ELR (cell line): ENCODE measurements at regions not wholly inside any gene's neighbourhood (a gene's known extent, or its start where the extent isn't known, plus 50 kb on each side); places are given as distances from the start of the nearest gene placed in this dataset.
A peak's percentile ranks its signal among the peaks of the same experiment; 100 is the strongest.
"Not testable (repeated sequence)": the region's sequence is repeated elsewhere in the genome, so short reads cannot be mapped to it uniquely, and the experiment has no call there.

Experiments used
- DNase-seq: peaks from one replicate; pipeline ENCODE4 v3.0.0-alpha.2; 2015; ENCODE audit warnings: low read depth

DNA sequence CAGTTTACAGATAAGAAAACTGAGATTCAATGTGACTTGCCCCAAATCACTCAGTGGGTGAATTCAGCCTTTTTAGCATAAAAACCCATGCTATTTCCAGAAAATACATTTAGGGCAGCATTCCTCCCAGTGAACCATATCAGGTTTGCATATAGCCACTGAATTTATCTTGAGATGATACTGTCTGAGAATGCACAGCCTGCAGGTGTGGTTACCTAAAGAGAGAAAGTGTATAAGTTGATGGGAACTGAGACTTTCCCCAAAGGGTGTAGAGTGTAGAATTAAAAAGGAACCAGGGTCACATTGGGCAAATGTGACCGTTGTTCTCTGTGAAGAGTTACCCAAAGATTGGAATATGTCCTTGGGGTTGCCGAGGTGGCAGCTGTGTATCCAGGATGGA is 100.0 kb upstream of the PIK3R1 start:
- DNase-seq, result no peak

DNA sequence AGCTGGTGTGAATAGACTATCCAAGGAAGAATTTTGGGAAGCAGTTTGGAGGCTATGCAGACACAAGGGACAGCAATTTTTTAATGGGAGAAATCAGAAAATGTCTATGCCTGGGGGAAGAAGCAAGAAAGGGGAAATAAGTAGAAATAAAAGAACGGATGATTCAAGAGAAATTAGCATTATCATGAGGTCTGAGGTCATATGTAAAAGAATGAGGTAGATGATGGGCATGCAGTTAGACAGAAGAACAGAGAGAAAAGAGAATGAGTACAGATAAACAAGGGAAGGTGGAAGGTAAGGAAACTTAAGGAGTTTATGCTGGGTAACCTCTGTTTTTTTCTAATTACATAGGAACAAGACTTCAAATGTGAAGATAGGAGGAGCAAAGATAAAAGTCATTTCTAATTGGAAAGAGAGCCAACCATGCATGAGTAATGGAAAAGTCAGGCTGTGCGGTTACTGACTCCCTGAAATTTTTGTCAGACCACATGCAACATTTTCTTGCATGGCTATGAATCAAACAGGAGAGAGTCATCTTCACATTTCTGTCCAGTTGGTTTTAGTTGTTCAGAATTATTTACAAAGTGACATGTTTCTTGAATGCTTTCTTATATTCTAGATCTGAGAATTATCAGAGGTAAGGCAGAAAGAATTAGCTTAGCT is 101.0 kb upstream of the PIK3R1 start:
- DNase-seq, result peak; percentile 93

DNA sequence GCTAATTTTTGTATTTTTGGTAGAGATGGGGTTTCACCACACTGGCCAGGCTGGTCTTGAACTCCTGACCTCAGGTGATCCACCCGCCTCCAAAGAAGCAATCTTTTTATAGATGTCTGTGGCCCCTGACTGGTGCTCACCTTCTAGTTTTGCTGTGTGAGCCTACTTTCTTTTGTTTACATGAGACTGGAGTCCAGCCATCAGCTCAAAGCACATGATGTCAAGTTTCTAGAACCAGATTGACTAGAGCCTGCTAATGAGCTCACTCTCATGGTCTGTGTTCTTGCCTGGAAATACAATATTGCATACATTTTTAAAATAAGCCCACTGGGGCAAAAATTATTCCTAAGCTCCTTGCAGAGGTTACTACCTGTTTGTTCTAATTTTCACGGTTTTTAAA is 102.9 kb upstream of the PIK3R1 start:
- DNase-seq, result no peak

DNA sequence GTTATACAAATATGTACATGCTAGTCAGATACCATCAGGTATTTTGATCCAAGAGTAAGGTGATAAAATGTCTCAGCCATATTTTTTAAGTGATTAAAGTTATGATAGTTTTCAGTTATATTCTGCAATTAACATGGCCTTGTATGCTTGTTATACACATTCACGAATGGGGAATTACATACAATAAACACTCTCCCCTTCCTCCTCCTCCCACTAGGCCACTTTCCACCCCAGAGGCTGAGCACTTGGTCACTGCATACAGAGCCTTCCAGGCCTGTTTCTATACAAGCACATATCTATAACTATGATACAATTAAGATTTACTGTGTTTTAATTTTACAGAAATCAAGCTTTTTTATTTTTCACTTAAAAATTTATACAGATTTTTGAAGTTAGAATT is 104.7 kb upstream of the PIK3R1 start:
- no peak for DNase-seq

DNA sequence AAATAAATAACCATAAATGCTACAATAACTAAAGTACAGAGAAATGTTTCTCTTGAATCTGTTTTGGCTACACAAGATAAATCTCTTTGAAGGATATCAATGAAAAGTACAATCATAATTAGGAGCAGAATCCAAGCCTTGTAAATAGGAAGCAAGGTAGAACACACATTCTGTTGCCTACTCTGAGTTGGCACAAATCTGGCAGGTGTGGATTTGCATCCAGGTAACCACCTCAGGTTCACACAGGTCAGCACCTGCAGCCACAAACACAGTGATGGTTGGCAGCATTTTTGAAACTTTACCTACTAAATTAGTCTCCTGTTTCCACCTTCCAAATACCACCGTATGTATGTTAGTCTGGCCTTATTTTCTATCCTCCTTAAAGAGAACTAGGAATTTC is 105.3 kb upstream of the PIK3R1 start:
- no peak for DNase-seq

DNA sequence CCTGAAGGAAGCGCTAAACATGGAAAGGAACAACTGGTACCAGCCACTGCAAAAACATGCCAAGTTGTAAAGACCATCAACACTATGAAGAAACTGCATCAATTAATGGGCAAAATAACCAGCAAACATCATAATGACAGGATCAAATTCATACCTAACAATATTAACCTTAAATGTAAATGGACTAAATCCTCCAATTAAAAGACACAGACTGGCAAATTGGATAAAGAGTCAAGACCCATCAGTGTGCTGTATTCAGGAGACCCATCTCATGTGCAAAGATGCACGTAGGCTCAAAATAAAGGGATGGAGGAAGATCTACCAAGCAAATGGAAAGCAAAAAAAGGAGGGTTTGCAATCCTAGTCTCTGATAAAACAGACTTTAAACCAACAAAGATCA is 111.3 kb upstream of the PIK3R1 start:
- not testable (repeated sequence) for DNase-seq

DNA sequence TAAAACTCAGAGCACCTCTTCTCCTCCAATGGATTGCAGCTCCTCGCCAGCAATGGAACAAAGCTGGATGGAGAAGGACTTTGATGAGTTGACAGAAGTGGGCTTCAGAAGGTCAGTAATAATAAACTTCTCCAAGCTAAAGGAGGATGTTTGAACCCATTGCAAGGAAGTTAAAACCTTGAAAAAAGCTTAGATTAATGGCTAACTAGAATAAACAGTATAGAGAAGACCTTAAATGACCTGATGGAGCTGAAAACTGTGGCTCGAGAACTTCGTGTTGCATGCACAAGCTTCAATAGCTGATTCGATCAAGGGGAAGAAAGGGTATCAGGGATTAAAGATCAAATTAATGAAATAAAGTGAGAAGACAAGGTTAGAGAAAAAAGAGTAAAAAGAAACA is 112.3 kb upstream of the PIK3R1 start:
- DNase-seq, result not testable (repeated sequence)

DNA sequence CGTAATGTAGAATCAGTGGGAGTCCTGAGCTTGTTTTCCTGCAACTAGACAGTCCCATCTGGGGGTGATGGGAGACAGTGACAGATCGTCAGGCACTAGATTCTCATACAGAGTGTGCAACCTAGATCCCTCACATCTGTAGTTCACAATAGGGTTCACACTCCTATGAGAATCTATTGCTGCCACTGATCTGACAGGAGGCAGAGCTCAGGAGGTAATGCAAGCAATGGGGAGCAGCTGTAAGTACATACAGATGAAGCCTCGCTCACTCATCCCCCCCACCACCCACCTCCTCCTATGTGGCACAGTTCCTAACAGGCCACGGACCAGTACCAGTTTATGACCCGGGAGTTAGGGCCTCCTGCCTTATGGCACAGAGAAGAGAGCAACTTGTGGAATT is 116.2 kb upstream of the PIK3R1 start:
- DNase-seq, result no peak

DNA sequence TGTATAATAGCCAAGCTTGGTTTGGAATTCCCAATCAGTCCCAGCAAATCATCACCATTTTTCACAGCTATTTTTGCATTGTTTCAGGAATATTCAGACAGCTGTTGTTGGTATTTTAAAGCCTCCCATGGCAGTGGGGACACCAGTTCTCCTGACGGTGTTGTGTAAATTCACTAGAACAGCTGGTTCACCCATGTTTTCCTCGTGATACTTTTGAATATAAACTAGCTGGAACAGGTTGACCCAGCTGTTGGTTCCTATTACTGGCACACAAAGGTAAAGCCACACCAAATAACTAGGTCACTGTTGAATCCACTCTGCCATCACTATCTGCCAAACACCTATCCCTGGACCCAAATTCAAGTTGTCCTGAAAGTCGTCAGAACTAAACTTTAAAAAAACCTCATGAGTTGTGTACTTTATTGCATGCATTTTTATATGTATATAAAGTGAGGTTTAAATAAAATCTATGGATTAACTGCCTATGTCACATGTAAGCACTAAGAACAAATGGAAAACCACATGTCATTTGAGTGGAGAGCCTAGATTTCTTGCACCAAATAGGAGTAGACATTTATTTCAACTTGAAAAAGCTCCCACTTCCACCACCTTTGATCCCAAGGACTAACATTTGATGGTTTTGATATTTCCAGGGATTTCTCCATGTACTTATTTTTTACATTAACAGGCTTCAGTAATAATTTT is 121.9 kb upstream of the PIK3R1 start:
- DNase-seq, result no peak

DNA sequence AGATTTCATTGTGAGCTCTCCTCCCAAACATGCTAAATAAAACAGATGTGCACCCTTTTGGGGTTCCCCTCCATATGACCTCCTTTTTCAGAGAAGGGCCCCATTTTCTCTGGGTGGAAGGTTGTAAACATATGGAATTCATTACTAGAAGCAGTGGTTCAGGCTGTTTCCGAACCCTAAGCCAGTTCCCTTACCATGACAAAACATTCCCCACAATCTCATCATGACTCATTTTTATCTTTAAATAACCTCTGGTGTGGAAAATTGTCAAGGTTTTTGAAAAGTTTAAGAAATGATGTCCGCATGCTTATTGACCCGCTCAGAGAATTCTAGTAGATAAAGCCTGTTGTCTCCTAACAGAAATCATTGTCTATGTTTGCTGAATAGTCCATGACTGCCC is 127.3 kb upstream of the PIK3R1 start:
- peak; percentile 54 for DNase-seq

DNA sequence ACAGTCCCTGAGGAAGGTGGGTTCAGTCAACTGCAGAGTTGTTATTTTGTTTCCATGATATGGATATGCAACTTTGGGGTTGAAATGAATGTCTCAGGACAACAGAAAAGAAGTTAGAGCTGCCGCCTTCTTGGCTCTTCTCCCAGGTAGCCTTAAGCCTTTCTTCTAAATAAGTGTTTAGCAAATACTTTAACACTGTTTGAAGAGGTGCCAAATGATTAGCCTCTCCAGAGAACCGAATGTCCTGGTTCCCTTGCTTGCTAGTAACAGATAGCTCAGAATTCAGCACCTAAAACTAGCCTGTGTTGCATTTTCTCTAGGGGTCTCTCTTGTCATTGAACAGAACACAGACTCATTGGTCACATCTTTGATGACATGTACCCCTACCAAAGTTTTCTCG is 127.7 kb upstream of the PIK3R1 start:
- DNase-seq, result no peak

DNA sequence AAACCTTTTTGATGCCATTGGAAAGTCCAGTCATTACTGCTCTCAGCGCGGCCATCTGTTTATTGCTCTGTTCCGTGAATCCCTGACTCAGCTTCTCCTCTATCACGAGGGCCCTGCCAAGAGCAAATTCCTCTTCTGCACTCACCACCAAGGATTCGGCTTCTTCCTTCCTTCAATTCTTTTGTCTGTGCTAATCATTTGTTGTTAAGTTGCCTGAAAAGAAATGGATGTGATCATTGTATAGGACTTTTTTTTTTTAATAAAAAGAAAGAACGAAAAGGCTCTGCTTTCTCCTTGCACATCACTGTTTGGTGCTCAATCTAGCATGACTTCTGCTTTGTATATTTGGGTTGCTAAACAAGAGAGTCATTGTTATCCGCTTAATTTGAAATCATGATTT is 128.7 kb upstream of the PIK3R1 start:
- peak; percentile 42 for DNase-seq

DNA sequence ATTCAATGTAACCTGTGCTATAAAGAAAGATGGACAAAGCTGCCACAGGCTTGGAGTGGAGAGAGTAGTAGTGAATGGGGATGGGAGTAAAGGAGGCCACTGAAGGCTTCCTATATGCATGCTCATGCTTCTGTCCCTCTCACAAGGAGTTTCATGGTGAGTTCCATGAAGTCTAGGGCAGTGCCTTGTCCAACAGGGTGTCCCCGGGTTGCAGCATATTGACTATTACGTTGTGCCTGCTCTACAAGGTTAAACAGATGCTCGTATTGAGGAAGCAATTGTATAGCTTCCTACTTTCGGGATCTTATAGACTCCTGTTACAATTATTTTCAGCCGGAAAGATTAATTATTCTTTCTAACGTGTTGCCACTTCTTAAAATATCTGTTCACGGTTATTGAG is 129.1 kb upstream of the PIK3R1 start:
- no peak for DNase-seq

DNA sequence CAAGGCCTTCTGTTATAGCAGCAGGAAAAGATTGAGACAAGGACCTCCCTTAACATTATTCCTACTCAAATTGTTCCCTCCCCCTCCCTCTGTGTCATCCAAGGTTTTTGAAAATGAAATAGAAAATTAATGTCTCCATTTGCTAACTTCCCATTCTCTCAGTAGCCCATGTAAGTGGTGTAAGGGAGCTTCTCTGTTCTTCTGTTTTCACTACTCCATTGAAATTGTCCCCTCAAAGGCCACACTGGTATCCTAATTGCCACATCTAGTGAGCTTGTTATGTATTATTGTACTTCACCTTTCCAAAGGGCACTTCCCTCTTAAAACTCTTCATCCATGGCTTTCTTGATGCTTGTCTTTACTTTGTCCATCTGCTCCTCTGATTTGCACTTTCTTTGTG is 131.2 kb upstream of the PIK3R1 start:
- DNase-seq, result no peak

DNA sequence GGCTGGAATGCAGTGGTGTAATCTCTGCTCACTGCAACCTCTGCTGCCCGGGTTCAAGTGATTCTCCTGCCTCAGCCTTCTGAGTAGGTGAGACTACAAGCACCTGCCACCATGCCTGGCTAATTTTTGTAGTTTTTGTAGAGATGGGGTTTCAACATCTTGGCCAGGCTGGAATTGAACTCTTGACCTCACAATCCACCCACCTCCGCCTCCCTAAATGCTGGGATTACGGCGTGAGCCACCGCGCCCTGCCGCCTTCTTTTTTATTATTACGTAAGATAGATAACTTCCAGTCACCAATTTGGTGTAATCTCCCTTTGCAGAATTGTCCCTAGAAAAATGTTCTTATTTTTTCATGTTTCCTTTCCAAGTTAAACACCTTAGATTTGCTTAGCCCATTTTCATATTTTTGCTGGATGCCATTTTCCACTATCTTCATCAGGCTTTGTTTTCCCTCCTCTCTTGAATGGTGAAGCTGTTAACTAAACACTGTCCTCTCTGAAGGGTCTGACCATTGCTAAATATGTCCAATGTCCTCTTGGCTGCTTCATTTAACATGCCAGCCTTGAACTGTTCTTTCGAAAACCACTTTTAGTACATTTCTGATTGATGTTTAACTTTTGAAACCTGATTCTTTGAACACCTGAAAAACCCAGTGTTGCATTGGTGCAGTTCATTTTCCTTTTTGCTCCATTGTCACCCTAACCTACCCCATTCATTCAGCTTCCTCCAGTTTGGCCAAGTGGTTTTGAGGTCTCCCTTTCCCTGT is 135.1 kb upstream of the PIK3R1 start:
- DNase-seq, result no peak

DNA sequence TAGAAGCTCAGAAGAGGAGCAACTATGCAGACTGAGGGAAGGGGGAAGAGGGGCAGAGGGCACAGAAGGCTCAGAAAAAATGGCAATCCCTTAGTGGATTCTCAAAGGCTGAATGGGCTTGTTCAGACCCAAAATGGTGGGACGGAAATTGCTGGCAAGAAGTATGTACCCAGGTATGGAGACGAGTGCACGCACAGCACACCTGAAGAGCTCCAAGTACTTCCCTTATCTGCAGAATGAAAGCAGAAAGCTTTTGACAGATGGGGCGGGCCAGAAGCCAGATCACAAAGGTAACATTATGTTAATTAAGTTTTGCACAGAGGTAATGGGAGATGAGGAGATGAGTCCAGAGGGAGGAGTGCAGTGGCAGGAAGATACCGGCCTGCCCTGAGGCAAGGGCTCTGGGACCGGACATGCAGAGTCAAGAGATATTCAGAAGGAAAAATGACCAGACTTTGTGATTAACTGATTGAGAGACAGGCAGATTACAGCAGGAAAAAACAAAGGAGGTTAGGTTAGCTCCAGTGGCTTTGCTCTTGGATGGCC is 138.1 kb upstream of the PIK3R1 start:
- no peak for DNase-seq

DNA sequence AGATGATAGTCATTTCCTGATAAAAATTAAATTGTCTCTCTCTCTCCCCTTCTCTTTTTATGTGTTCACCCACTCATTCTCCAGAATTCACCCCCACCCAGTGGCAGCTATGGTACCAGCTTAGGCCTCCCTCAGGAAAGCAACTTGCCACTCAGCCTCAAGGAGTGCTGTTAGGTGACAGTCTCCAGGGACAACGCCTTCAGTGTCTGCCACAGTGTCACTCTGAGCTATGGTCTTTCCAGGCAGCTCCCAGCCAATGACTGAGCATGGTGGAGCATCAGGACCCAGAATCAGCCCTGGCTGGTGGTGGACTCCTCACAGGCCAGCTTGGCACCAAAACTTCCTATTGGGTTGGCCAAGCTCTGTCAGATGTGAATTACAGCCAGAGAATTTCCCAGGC is 140.9 kb upstream of the PIK3R1 start:
- no peak for DNase-seq

DNA sequence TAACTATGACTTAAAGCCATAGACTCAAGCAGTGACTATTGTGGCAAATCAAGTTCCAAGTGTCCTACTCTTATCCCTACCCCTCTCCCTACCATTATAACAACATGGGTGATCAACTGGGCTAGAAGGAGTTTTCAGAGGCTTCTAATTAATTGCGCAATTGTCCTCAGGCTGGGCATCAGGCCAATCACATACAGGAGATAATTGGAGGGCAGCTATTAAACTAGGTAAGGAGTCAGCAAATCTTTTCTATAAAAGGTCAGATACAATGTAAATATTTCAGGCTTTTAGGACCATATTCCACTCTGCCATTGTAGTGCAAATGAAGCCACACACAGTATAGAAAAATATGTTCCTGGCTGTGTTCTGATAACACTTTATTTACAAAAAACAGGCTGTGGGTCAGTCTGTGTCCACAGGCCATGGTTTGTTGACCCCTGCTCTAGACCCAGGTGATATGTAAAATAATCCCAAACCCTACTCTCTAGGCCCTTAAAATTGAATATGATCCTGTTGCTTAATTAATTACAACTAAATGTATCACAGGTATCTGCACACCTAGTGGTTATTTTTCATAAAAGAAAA is 141.4 kb upstream of the PIK3R1 start:
- DNase-seq, result no peak

DNA sequence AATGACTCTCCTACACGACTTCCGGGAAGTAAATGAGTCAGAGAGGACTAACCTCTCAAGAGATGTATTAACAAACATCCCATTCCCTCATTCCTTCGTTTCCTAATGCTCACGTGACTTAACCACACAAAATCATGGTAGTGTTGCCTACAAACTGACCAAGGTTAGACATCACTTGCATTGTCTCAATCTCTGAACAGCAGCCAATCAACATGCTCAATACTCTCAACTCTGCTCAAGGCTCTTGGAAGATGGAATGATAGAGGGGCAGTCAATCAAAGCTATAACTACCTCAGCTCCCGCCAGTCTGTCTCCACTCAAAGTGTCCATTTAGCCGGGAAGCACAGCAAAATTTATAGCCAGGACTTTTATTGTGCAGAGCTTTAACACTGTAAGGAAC is 143.8 kb upstream of the PIK3R1 start:
- DNase-seq, result peak; percentile 74

DNA sequence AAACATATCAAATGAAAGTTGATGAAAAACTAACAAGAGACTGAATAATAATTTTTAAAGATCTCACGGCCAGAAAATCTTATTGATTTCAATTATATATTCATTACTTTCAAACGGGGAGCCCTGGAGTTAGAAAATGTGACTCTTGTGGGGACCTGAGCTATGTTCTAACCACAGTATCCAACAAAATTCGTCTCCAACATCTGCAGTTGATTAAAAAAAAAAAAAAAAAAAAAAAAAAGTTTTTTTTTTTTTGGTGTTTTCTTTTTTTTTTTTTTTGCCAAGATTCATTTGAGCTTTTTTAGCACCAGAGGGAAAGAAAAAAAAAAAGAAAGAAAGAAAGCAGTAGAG is 144.3 kb upstream of the PIK3R1 start:
- no peak for DNase-seq

DNA sequence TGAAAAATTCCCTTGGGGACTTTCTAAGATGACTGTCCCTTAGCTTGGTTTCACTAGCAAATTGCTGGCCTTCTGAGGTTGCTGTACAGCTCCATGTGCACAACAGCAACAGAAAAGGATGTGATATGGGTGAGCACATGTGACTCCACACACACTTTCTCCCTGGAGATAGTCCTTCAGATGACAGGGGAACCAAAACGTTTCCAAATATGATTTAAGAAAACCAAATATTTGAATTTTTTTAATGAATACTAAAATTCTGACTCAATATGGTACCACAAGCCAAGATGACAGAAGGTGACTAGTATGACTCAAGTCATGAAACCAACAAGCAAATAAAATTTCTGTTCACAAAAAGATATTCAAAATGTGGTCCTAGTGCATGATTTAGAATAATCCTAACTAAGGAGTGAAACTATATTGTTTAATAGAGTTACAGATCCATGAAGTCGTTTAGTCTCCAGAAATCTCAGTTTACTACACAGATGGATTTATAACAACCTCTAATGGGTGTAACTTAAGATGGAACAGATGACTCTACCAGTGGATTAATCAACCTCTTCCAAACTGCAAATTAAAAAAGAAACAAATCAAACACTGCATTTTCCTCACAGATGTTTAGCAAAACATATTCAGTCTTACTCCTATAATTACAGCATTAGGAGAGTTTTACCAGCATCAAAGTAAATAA is 144.8 kb upstream of the PIK3R1 start:
- peak; percentile 28 for DNase-seq

DNA sequence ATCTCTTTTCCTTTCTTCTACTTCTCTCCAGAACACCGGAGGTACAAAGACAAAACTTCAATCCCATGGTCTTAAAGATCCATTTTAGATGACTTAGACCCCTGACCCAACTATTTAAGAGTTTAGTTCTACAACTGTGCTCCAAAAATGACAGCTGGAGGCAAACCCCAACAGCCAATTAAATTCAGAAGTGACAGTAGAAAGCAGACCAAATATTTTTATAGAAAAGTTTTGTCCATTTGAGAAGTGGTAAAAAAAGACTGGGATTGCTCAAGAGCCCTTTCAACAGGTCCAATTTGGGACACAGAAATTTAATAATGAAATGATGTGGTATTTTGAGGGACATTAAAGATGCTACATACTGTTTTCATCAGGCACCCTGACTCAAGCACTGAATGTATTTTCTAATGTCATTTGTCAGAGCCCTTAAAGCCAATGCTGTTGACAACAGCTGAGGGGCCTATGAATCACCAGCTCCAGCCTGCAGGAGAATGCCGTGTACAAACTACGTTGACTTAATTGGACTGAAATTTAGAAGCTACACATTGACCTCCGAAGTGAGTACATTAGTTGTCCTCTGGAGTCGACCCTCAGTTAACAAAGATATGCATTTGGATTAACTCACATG is 147.5 kb upstream of the PIK3R1 start:
- peak; percentile 48 for DNase-seq
